DOHH2 (cell line): ENCODE measurements at regions not wholly inside any gene's neighbourhood (a gene's known extent, or its start where the extent isn't known, plus 50 kb on each side); places are given as distances from the start of the nearest gene placed in this dataset.

ENCODE experiments used
- H3F3A ChIP-seq: fragments of 200-600 bp; sonication (generic), shearing (Covaris generic); 2 replicates; pipeline ENCODE4 v1.6.0; 2016; ENCODE audit warnings: antibody characterized with exemption, mild to moderate bottlenecking; ENCODE audit not compliant: control insufficient read depth, insufficient read depth
- H3K27ac ChIP-seq: fragments of 200-600 bp; sonication (generic); 2 replicates; pipeline ENCODE4 v1.5.1; 2014; ENCODE audit warnings: low read depth, mild to moderate bottlenecking, low read length, moderate library complexity
- H3K27me3 ChIP-seq: fragments of 200-600 bp; sonication (generic); 2 replicates; pipeline ENCODE4 v1.6.1; 2014; ENCODE audit warnings: mild to moderate bottlenecking, low read length, mixed read lengths; ENCODE audit not compliant: control insufficient read depth
- H3K36me3 ChIP-seq: fragments of 200-600 bp; sonication (generic); 2 replicates; pipeline ENCODE4 v1.6.1; 2014; ENCODE audit warnings: mild to moderate bottlenecking, low read length, moderate library complexity, mixed read lengths; ENCODE audit not compliant: control insufficient read depth
- H3K4me1 ChIP-seq: fragments of 200-600 bp; sonication (generic); 2 replicates; pipeline ENCODE4 v1.6.1; 2014; ENCODE audit warnings: mild to moderate bottlenecking, low read length, mixed read lengths; ENCODE audit not compliant: control insufficient read depth
- H3K4me2 ChIP-seq: fragments of 200-600 bp; sonication (generic); 2 replicates; pipeline ENCODE4 v1.6.0; 2014; ENCODE audit warnings: mild to moderate bottlenecking, low read length, moderate library complexity
- H3K4me3 ChIP-seq: fragments of 200-600 bp; sonication (generic); 2 replicates; pipeline ENCODE4 v1.5.1; 2014; ENCODE audit warnings: mild to moderate bottlenecking, low read length, mixed read lengths
- H3K79me2 ChIP-seq: fragments of 200-600 bp; sonication (generic); 2 replicates; pipeline ENCODE4 v1.6.1; 2014; ENCODE audit warnings: mild to moderate bottlenecking, low read length, mixed read lengths; ENCODE audit not compliant: control insufficient read depth
- H3K9me2 ChIP-seq: fragments of 200-600 bp; sonication (generic); replicated peaks from 2 replicates; pipeline ENCODE4 v1.6.1; 2014; ENCODE audit warnings: mild to moderate bottlenecking, low read length, mixed read lengths; ENCODE audit not compliant: control insufficient read depth
- H3K9me3 ChIP-seq: fragments of 200-600 bp; sonication (generic); 2 replicates; pipeline ENCODE4 v1.6.1; 2014; ENCODE audit warnings: antibody characterized with exemption, low read length, mixed read lengths; ENCODE audit not compliant: control insufficient read depth, insufficient read depth
- H4K20me1 ChIP-seq: fragments of 200-600 bp; sonication (generic); 2 replicates; pipeline ENCODE4 v1.6.0; 2014; ENCODE audit warnings: low read depth, mild to moderate bottlenecking, antibody characterized with exemption, low read length, moderate library complexity; ENCODE audit not compliant: control insufficient read depth, insufficient read depth
- EZH2phosphoT487 ChIP-seq: fragments of 200-600 bp; sonication (generic); IDR thresholded peaks from 2 replicates; pipeline ENCODE4 v1.6.1; 2017; ENCODE audit warnings: borderline replicate concordance, mild to moderate bottlenecking, antibody characterized with exemption, low read length, moderate library complexity, mixed read lengths
- TF ChIP-seq, protein P1 (sequence below): fragments of 200-600 bp; sonication (generic); IDR thresholded peaks from one replicate; pipeline ENCODE4 v1.5.1; 2014; ENCODE audit warnings: antibody characterized with exemption, mild to moderate bottlenecking, low read depth, low read length; ENCODE audit not compliant: poor library complexity, severe bottlenecking

DNA sequence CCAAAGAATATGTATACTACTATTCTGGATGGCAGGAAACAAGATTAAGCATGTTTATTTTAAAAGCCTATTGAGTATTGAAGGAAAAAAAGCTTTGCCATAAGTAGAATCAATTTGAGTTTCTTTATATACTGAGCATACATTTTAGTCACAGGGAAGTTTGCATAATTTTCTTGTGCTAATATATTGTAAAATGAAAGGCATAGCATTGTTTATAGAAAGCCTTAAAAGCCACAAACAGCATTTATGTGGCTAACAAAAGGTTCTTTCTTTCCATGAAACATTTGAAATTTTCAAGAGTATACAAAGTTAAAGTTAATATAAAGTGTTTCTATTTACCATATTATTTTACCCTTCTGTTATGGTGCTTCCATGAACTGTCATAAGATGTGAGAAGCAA lies 1133.8 kb upstream of the PCDH10 start:
- Histone ChIP-seq H3K4me3 (no peak overlapping the region), H3K36me3 (no peaks in the 10 kb centered on the region)

DNA sequence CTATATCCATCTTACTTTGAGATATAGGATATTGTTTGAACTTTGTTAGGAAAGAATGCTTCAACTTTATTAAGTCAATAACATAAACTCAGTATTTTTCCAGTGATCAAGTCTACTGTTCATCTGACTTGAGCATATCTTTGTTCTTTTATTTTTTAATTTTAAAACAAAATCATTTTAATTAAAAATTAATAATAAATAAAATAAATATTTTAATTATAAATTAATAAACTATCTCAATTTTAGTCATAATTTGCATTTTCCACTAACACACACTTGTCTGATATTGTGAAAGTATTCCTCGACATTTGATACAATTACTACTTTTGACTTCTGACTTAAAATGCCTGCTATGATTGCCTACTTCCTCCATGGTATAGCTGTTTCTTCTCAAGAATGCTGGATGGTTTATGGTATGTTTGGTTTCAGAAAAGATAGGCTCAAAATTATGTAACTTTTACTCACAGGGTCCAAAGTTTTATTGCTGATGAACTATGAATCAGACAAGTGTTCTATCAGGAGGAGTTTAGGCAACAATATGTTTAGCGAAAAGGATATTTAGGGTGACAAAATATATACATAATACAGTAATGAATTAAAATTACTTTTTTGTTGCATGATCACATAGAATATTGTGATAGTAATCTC lies 1132.3 kb upstream of the PCDH10 start:
- H3K79me2 ChIP-seq, result no peaks in the 10 kb centered on the region
- H3K4me2 ChIP-seq, result no peak overlapping the region
- no peaks in the 10 kb centered on the region for H3K9me3 ChIP-seq
- H3K4me3 ChIP-seq, result no peak overlapping the region
- no peak for TF ChIP-seq EZH2phosphoT487
- TF ChIP-seq, protein P1, sequence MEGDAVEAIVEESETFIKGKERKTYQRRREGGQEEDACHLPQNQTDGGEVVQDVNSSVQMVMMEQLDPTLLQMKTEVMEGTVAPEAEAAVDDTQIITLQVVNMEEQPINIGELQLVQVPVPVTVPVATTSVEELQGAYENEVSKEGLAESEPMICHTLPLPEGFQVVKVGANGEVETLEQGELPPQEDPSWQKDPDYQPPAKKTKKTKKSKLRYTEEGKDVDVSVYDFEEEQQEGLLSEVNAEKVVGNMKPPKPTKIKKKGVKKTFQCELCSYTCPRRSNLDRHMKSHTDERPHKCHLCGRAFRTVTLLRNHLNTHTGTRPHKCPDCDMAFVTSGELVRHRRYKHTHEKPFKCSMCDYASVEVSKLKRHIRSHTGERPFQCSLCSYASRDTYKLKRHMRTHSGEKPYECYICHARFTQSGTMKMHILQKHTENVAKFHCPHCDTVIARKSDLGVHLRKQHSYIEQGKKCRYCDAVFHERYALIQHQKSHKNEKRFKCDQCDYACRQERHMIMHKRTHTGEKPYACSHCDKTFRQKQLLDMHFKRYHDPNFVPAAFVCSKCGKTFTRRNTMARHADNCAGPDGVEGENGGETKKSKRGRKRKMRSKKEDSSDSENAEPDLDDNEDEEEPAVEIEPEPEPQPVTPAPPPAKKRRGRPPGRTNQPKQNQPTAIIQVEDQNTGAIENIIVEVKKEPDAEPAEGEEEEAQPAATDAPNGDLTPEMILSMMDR, result no peak
- H3K4me1 ChIP-seq, result no peaks in the 10 kb centered on the region
- no peaks in the 10 kb centered on the region for H4K20me1 ChIP-seq
- H3K27me3 ChIP-seq, result no peaks in the 10 kb centered on the region
- no peaks in the 10 kb centered on the region for H3K36me3 ChIP-seq
- no peaks in the 10 kb centered on the region for H3F3A ChIP-seq
- H3K9me2 ChIP-seq, result no peaks in the 10 kb centered on the region; the same call in 1 of the 2 replicates
- no peak overlapping the region for H3K27ac ChIP-seq

More for the DNA sequence above, 1133.8 kb upstream of the PCDH10 start:
- Histone ChIP-seq H3K27me3 (no peaks in the 10 kb centered on the region), H3K9me3 (no peaks in the 10 kb centered on the region), H3K9me2 (no peaks in the 10 kb centered on the region; the same call in 1 of the 2 replicates), H3K27ac (no peak overlapping the region), H4K20me1 (no peaks in the 10 kb centered on the region), H3K79me2 (no peaks in the 10 kb centered on the region), H3F3A (no peaks in the 10 kb centered on the region), H3K4me1 (no peaks in the 10 kb centered on the region), H3K4me2 (no peak overlapping the region)
- no peak for TF ChIP-seq EZH2phosphoT487
- TF ChIP-seq, protein P1, result no peak

DNA sequence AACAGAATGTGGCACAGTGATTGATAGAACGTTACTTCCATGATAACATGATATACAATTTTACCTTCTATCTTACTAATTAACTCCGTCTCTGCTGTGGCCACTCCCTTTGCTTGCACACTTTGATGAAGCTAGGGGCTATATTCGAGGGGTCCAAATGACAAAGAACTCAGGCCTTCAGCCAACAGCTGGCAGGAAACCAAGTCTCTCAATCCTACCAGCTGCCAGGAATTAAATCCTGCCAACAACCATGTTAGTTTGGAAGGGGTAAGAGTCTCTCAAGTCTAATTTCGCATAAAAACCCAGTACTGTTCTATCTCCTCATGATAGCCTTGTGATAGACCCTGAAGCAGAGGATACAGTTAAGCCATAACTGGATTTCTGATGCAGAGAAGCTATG lies 1122.9 kb upstream of the PCDH10 start:
- no peaks in the 10 kb centered on the region for H3F3A ChIP-seq
- H3K79me2 ChIP-seq, result no peaks in the 10 kb centered on the region
- H4K20me1 ChIP-seq, result no peaks in the 10 kb centered on the region
- H3K4me3 ChIP-seq, result no peak overlapping the region
- no peaks in the 10 kb centered on the region for H3K36me3 ChIP-seq
- no peaks in the 10 kb centered on the region for H3K27me3 ChIP-seq
- no peaks in the 10 kb centered on the region for H3K9me3 ChIP-seq
- H3K9me2 ChIP-seq, result no peaks in the 10 kb centered on the region
- H3K4me2 ChIP-seq, result no peak overlapping the region
- H3K27ac ChIP-seq, result no peak overlapping the region
- H3K4me1 ChIP-seq, result no peaks in the 10 kb centered on the region
- no peak for TF ChIP-seq EZH2phosphoT487
- TF ChIP-seq, protein P1, result no peak
